Liver (tissue), 8 donors: ENCODE measurements at regions not wholly inside any gene's neighbourhood (a gene's known extent, or its start where the extent isn't known, plus 50 kb on each side); places are given as distances from the start of the nearest gene placed in this dataset.

Experiments used
- DNase-seq: peaks from one replicate; pipeline ENCODE4 v3.0.0-alpha.2; 2017; ENCODE audit warnings: low spot score
- H3K27ac ChIP-seq, 2 donors: one replicate each; pipeline ENCODE4 v1.7.0; 2013; ENCODE audit warnings: inconsistent platforms in 2 of 2, low read length in 2 of 2, control low read depth in 1 of 2, low read depth in 1 of 2, mild to moderate bottlenecking in 1 of 2
- H3K27me3 ChIP-seq, 4 donors: one replicate each; pipeline versions ENCODE4 v1.6.1 to v1.7.0; 2013; ENCODE audit warnings: low read length in 3 of 4, inconsistent platforms in 1 of 4, mild to moderate bottlenecking in 1 of 4, moderate library complexity in 1 of 4; ENCODE audit not compliant: control insufficient read depth in 4 of 4, insufficient read depth in 4 of 4
- H3K36me3 ChIP-seq, 4 donors: one replicate each; pipeline versions ENCODE4 v1.6.1 to v1.7.0; 2013; ENCODE audit warnings: low read length in 3 of 4, mild to moderate bottlenecking in 3 of 4, low read depth in 1 of 4, moderate library complexity in 1 of 4; ENCODE audit not compliant: control insufficient read depth in 4 of 4, insufficient read depth in 3 of 4
- H3K4me1 ChIP-seq, 4 donors: one replicate each; pipeline versions ENCODE4 v1.6.1 to v1.7.0; 2013; ENCODE audit warnings: low read length in 3 of 4, mild to moderate bottlenecking in 3 of 4, moderate library complexity in 1 of 4; ENCODE audit not compliant: control insufficient read depth in 4 of 4, insufficient read depth in 4 of 4
- H3K4me3 ChIP-seq, 3 donors: one replicate each; pipeline versions ENCODE4 v1.6.1 to v1.7.0; 2013; ENCODE audit warnings: low read length in 3 of 3, control low read depth in 1 of 3, low read depth in 1 of 3, mild to moderate bottlenecking in 1 of 3
- H3K9ac ChIP-seq, 2 donors: one replicate each; pipeline ENCODE4 v1.7.0; 2013; ENCODE audit warnings: low read length in 2 of 2, mild to moderate bottlenecking in 2 of 2, moderate library complexity in 2 of 2, control low read depth in 1 of 2, low read depth in 1 of 2
- H3K9me3 ChIP-seq, 4 donors: one replicate each; pipeline versions ENCODE4 v1.6.1 to v1.7.0; 2013; ENCODE audit warnings: low read length in 3 of 4; ENCODE audit not compliant: control insufficient read depth in 4 of 4
- EGR1 ChIP-seq, 2 donors: IDR thresholded peaks; 2 replicates each; pipeline ENCODE4 v1.6.1; 2016 to 2018; ENCODE audit warnings: antibody characterized with exemption in 2 of 2, low read depth in 2 of 2
- FOXA2 ChIP-seq: IDR thresholded peaks from 2 replicates; pipeline ENCODE4 v1.6.1; 2016; ENCODE audit warnings: antibody characterized with exemption
- GABPA ChIP-seq, 2 donors: IDR thresholded peaks in 1 of 2; conservative IDR thresholded peaks in 1 of 2; 2 replicates each; pipeline ENCODE4 v1.6.1; 2016; ENCODE audit warnings: antibody characterized with exemption in 2 of 2, mild to moderate bottlenecking in 1 of 2, moderate library complexity in 1 of 2
- HNF4A ChIP-seq, 2 donors: conservative IDR thresholded peaks; 2 replicates each; pipeline ENCODE4 v1.6.1; 2016; ENCODE audit warnings: antibody characterized with exemption in 2 of 2, mild to moderate bottlenecking in 2 of 2
- HNF4G ChIP-seq: IDR thresholded peaks from 2 replicates; pipeline ENCODE4 v1.6.1; 2016; ENCODE audit warnings: antibody characterized with exemption
- JUND ChIP-seq, 2 donors: IDR thresholded peaks; 2 replicates each; pipeline ENCODE4 v1.6.1; 2016; ENCODE audit warnings: antibody characterized with exemption in 2 of 2
- NR2F2 ChIP-seq: IDR thresholded peaks from 2 replicates; pipeline ENCODE4 v1.6.1; 2016; ENCODE audit warnings: antibody characterized with exemption
- RAD21 ChIP-seq, 2 donors: IDR thresholded peaks; 2 replicates each; pipeline ENCODE4 v1.6.1; 2016; ENCODE audit warnings: antibody characterized with exemption in 2 of 2, mild to moderate bottlenecking in 2 of 2
- RXRA ChIP-seq, 2 donors: IDR thresholded peaks; 2 replicates each; pipeline ENCODE4 v1.6.1; 2017 to 2018; ENCODE audit warnings: antibody characterized with exemption in 2 of 2, mild to moderate bottlenecking in 1 of 2
- SP1 ChIP-seq: IDR thresholded peaks from 2 replicates; pipeline ENCODE4 v1.6.1; 2018; ENCODE audit warnings: antibody characterized with exemption, mild to moderate bottlenecking
- TAF1 ChIP-seq: conservative IDR thresholded peaks from 2 replicates; pipeline ENCODE4 v1.6.1; 2016; ENCODE audit warnings: antibody characterized with exemption, mild to moderate bottlenecking
- YY1 ChIP-seq: IDR thresholded peaks from 2 replicates; pipeline ENCODE4 v1.6.1; 2016; ENCODE audit warnings: antibody characterized with exemption, mild to moderate bottlenecking
- WGBS: extraction: QIAGEN DNeasy Blood & Tissue Kit; methylation state at CpG from one replicate; pipeline ENCODE4 v1.1.7; 2013; 5-methylcytosine and 5-hydroxymethylcytosine counted together
- TF ChIP-seq, protein P1 (sequence below): fragments of 150-350 bp; IDR thresholded peaks from 2 replicates; pipeline ENCODE4 v1.5.1; 2017; ENCODE audit warnings: improper control_type of control experiment, low read depth, low read length; ENCODE audit not compliant: missing input control
- TF ChIP-seq, protein P2 (sequence below): IDR thresholded peaks from 2 replicates; pipeline ENCODE4 v1.6.1; 2016; ENCODE audit warnings: antibody characterized with exemption
- TF ChIP-seq, protein P3 (sequence below): IDR thresholded peaks from 2 replicates; pipeline ENCODE4 v1.6.1; 2016; ENCODE audit warnings: antibody characterized with exemption
- TF ChIP-seq, protein P4 (sequence below): IDR thresholded peaks from 2 replicates; pipeline ENCODE4 v1.6.1; 2016; ENCODE audit warnings: antibody characterized with exemption, mild to moderate bottlenecking
- TF ChIP-seq, protein P5 (sequence below): IDR thresholded peaks from 2 replicates; pipeline ENCODE4 v1.6.1; 2016; ENCODE audit warnings: antibody characterized with exemption
- donor health status: healthy.
- donor health status: healthy.
- donor health status: healthy.
- donor health status: healthy.
- donor health status: healthy.

DNA sequence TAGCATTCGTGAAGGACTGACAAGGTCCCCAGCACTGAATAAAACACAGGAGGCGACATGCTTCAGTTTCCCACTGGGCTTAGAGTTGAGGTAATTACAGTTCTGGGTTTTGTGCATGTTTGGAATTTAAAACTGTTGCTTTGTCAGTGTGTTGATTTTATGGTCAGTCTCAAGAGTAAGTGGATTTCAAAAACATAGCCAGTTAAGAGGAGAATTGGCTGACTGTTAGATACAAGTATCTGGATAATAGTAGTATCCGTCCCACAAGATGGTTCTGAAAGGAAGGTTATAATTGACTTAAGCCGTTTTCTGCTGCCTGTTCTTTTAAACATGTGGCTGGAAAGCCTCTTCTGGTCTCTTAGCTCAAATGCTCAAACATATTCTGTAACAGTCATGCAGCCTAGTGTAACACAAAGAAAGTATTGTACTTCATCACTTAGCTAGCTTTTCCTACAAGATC is 170.9 kb downstream of the POLR1F start:
- TF ChIP-seq RAD21 (IDR thresholded peaks at IDR 0.05) (no peak), FOXA2 (no peak), TAF1 (no peak), HNF4G (no peak), SP1 (no peak), EGR1 (IDR thresholded peaks at IDR 0.05; ENCODE audit: low read depth in 2 of 2) (no peak), RXRA (IDR thresholded peaks at IDR 0.05) (no peak), YY1 (no peak), NR2F2 (no peak), GABPA (IDR thresholded peaks at IDR 0.05 in 1 of 2, conservative IDR thresholded peaks at IDR 0.05 in 1 of 2) (no peak), HNF4A (conservative IDR thresholded peaks at IDR 0.05) (no peak), JUND (IDR thresholded peaks at IDR 0.05) (no peak)
- TF ChIP-seq, protein P1, sequence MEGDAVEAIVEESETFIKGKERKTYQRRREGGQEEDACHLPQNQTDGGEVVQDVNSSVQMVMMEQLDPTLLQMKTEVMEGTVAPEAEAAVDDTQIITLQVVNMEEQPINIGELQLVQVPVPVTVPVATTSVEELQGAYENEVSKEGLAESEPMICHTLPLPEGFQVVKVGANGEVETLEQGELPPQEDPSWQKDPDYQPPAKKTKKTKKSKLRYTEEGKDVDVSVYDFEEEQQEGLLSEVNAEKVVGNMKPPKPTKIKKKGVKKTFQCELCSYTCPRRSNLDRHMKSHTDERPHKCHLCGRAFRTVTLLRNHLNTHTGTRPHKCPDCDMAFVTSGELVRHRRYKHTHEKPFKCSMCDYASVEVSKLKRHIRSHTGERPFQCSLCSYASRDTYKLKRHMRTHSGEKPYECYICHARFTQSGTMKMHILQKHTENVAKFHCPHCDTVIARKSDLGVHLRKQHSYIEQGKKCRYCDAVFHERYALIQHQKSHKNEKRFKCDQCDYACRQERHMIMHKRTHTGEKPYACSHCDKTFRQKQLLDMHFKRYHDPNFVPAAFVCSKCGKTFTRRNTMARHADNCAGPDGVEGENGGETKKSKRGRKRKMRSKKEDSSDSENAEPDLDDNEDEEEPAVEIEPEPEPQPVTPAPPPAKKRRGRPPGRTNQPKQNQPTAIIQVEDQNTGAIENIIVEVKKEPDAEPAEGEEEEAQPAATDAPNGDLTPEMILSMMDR, result no peak
- TF ChIP-seq, protein P2, sequence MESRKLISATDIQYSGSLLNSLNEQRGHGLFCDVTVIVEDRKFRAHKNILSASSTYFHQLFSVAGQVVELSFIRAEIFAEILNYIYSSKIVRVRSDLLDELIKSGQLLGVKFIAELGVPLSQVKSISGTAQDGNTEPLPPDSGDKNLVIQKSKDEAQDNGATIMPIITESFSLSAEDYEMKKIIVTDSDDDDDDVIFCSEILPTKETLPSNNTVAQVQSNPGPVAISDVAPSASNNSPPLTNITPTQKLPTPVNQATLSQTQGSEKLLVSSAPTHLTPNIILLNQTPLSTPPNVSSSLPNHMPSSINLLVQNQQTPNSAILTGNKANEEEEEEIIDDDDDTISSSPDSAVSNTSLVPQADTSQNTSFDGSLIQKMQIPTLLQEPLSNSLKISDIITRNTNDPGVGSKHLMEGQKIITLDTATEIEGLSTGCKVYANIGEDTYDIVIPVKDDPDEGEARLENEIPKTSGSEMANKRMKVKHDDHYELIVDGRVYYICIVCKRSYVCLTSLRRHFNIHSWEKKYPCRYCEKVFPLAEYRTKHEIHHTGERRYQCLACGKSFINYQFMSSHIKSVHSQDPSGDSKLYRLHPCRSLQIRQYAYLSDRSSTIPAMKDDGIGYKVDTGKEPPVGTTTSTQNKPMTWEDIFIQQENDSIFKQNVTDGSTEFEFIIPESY, result no peak
- TF ChIP-seq, protein P3, sequence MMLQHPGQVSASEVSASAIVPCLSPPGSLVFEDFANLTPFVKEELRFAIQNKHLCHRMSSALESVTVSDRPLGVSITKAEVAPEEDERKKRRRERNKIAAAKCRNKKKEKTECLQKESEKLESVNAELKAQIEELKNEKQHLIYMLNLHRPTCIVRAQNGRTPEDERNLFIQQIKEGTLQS, result no peak
- TF ChIP-seq, protein P4, sequence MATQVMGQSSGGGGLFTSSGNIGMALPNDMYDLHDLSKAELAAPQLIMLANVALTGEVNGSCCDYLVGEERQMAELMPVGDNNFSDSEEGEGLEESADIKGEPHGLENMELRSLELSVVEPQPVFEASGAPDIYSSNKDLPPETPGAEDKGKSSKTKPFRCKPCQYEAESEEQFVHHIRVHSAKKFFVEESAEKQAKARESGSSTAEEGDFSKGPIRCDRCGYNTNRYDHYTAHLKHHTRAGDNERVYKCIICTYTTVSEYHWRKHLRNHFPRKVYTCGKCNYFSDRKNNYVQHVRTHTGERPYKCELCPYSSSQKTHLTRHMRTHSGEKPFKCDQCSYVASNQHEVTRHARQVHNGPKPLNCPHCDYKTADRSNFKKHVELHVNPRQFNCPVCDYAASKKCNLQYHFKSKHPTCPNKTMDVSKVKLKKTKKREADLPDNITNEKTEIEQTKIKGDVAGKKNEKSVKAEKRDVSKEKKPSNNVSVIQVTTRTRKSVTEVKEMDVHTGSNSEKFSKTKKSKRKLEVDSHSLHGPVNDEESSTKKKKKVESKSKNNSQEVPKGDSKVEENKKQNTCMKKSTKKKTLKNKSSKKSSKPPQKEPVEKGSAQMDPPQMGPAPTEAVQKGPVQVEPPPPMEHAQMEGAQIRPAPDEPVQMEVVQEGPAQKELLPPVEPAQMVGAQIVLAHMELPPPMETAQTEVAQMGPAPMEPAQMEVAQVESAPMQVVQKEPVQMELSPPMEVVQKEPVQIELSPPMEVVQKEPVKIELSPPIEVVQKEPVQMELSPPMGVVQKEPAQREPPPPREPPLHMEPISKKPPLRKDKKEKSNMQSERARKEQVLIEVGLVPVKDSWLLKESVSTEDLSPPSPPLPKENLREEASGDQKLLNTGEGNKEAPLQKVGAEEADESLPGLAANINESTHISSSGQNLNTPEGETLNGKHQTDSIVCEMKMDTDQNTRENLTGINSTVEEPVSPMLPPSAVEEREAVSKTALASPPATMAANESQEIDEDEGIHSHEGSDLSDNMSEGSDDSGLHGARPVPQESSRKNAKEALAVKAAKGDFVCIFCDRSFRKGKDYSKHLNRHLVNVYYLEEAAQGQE, result no peak
- TF ChIP-seq, protein P5, sequence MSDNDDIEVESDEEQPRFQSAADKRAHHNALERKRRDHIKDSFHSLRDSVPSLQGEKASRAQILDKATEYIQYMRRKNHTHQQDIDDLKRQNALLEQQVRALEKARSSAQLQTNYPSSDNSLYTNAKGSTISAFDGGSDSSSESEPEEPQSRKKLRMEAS, result no peak
- 61% methylated on average over 4 of the region's 4 CpGs for WGBS
- Histone ChIP-seq H3K27ac (no peak overlapping the region), H3K27me3 (no peaks in the 10 kb centered on the region), H3K9me3 (peaks cover 0 to 2% (median 0%) of the 10 kb centered on the region in 4 donors), H3K36me3 (no peaks in the 10 kb centered on the region), H3K4me1 (no peaks in the 10 kb centered on the region), H3K4me3 (no peak overlapping the region), H3K9ac (no peak overlapping the region)
- no peak for DNase-seq
